Testis (tissue), 2 donors: ENCODE measurements at regions not wholly inside any gene's neighbourhood (a gene's known extent, or its start where the extent isn't known, plus 50 kb on each side); places are given as distances from the start of the nearest gene placed in this dataset.

ENCODE experiments used
- DNase-seq: peaks from one replicate; pipeline ENCODE4 v3.0.0-alpha.2; 2019
- H3K27ac ChIP-seq, 2 donors: fragments of 200-600 bp; sonication (generic); one replicate each; pipeline ENCODE4 v1.5.1; 2019
- H3K27me3 ChIP-seq: fragments of 200-600 bp; sonication (generic); one replicate; pipeline ENCODE4 v1.5.1; 2019
- H3K36me3 ChIP-seq: fragments of 200-600 bp; sonication (generic); one replicate; pipeline ENCODE4 v1.5.1; 2017; ENCODE audit warnings: low read depth; ENCODE audit errors: missing control alignments
- H3K4me1 ChIP-seq: fragments of 200-600 bp; sonication (generic); one replicate; pipeline ENCODE4 v1.5.1; 2019
- H3K4me3 ChIP-seq, 2 donors: fragments of 200-600 bp; sonication (generic); one replicate each; pipeline ENCODE4 v1.5.1; 2017 to 2019
- H3K9me3 ChIP-seq: fragments of 200-600 bp; sonication (generic); one replicate; pipeline ENCODE4 v1.5.1; 2017
- CTCF ChIP-seq, 3 experiments: fragments of 450-650 bp in 2 of 3; fragments of 200-600 bp in 1 of 3; sonication (generic) in 1 of 3; IDR thresholded peaks; one replicate each; pipeline ENCODE4 v1.5.1; 2016 to 2019; ENCODE audit warnings: antibody characterized with exemption in 3 of 3, mild to moderate bottlenecking in 2 of 3, moderate library complexity in 1 of 3
- POLR2A ChIP-seq: fragments of 450-650 bp; IDR thresholded peaks from one replicate; pipeline ENCODE4 v1.6.1; 2017; ENCODE audit warnings: antibody characterized with exemption, mild to moderate bottlenecking, moderate library complexity
- WGBS, 2 donors: methylation state at CpG; one replicate each; pipeline ENCODE4 v1.1.5; 2018; 5-methylcytosine and 5-hydroxymethylcytosine counted together
- intact Hi-C: fragments of 100-400 bp; cut with DNase I; formaldehyde crosslinking; loops from one replicate; pipeline ENCODE4 v1.15.1; 2023; ENCODE audit warnings: low total_unique reads

- Histone ChIP-seq H3K4me3 (no peak overlapping the region), H3K36me3 (no peaks in the 10 kb centered on the region), H3K27me3 (no peaks in the 10 kb centered on the region), H3K9me3 (no peaks in the 10 kb centered on the region), H3K27ac (no peak overlapping the region), H3K4me1 (no peaks in the 10 kb centered on the region)
- intact Hi-C loops, result no loop called here
- DNase-seq, result no peak
- TF ChIP-seq CTCF (IDR thresholded peaks at IDR 0.05) (no peak), POLR2A (no peak)
These were observed 239.9 kb upstream of the DYNLRB2 start for GRCh38 chr16:80300876-80301275.

- Histone ChIP-seq H3K36me3 (no peaks in the 10 kb centered on the region), H3K27me3 (no peaks in the 10 kb centered on the region), H3K27ac (no peak overlapping the region), H3K9me3 (no peaks in the 10 kb centered on the region), H3K4me1 (no peaks in the 10 kb centered on the region), H3K4me3 (no peak overlapping the region)
- no peak for TF ChIP-seq POLR2A
- TF ChIP-seq CTCF (IDR thresholded peaks at IDR 0.05), result no peak
- WGBS, 2 donors, result 87 to 92% methylated on average over 4 of the region's 4 CpGs
- intact Hi-C loops, result no loop called here
- DNase-seq, result no peak
These were observed 240.3 kb upstream of the DYNLRB2 start for GRCh38 chr16:80300456-80300855.

GRCh38 chr16:80299416-80299815 is 241.4 kb upstream of the DYNLRB2 start:
- Histone ChIP-seq H3K27ac (no peak overlapping the region), H3K4me1 (no peaks in the 10 kb centered on the region), H3K4me3 (no peak overlapping the region), H3K36me3 (no peaks in the 10 kb centered on the region), H3K27me3 (no peaks in the 10 kb centered on the region), H3K9me3 (no peaks in the 10 kb centered on the region)
- no peak for DNase-seq
- intact Hi-C loops, result no loop called here
- TF ChIP-seq POLR2A, result no peak
- no peak for TF ChIP-seq CTCF (IDR thresholded peaks at IDR 0.05)
- 40 to 63% methylated on average over 5 to 6 of the region's 6 CpGs for WGBS, 2 donors

- no peaks in the 10 kb centered on the region for H3K4me1 ChIP-seq
- no peaks in the 10 kb centered on the region for H3K36me3 ChIP-seq
These were observed 242.1 kb upstream of the DYNLRB2 start for GRCh38 chr16:80298676-80299075.

More at GRCh38 chr16:80298676-80299075, 242.1 kb upstream of the DYNLRB2 start:
- no peak overlapping the region for H3K27ac ChIP-seq
- no peak overlapping the region for H3K4me3 ChIP-seq
- no peak for DNase-seq
- intact Hi-C loops, result no loop called here
- TF ChIP-seq POLR2A (no peak), CTCF (IDR thresholded peaks at IDR 0.05) (no peak)
- no peaks in the 10 kb centered on the region for H3K9me3 ChIP-seq
- no peaks in the 10 kb centered on the region for H3K27me3 ChIP-seq
